ENCODE measurements at regions not wholly inside any gene's neighbourhood (a gene's known extent, or its start where the extent isn't known, plus 50 kb on each side); places are given as distances from the start of the nearest gene placed in this dataset.

DNA sequence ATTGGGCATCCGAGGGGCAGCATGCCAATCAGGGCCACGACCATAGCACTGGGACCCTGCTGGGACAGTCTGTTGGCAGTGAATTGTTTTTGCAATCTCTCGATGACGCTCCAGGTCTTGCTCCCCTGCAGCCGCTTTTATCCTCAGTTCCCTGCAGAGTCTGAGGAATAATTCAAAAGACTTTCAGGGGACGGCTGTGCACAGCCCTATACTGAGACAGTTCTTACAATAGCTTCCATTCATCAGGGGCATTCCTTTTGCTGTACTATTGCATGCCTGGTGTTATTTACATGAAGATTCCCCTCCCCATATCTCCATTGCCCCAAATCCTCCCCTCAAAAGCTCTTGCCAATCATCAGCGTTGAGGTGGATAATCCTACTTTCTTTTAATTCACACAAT lies 163.3 kb upstream of the WWC1 start:
- DNase-seq (ENCODE audit: low read depth, low spot score) (no peak), FAIRE-seq (no peak)
- no peaks in the 10 kb centered on the region for H3K79me2 ChIP-seq (ENCODE audit: control insufficient read depth, insufficient read depth, low read length)
- TF ChIP-seq POLR2AphosphoS5 (IDR thresholded peaks at IDR 0.05; ENCODE audit: insufficient read depth, low read depth, low read length) (no peak), GATA2 (IDR thresholded peaks at IDR 0.05; ENCODE audit: insufficient read depth, insufficient read length, low read depth, low read length) (no peak), POLR2A (IDR thresholded peaks at IDR 0.05; ENCODE audit: low read depth, low read length) (no peak), JUN (IDR thresholded peaks at IDR 0.05; ENCODE audit: borderline replicate concordance, insufficient read depth, insufficient read length, low read depth) (no peak), MYC (IDR thresholded peaks at IDR 0.05; ENCODE audit: low read depth, low read length) (no peak), EZH2 (IDR thresholded peaks at IDR 0.05; ENCODE audit: borderline replicate concordance, low read depth, low read length, severe bottlenecking) (no peak), FOS (IDR thresholded peaks at IDR 0.05; ENCODE audit: borderline replicate concordance, insufficient read depth, low read length) (no peak)
- TF ChIP-seq, protein P1, sequence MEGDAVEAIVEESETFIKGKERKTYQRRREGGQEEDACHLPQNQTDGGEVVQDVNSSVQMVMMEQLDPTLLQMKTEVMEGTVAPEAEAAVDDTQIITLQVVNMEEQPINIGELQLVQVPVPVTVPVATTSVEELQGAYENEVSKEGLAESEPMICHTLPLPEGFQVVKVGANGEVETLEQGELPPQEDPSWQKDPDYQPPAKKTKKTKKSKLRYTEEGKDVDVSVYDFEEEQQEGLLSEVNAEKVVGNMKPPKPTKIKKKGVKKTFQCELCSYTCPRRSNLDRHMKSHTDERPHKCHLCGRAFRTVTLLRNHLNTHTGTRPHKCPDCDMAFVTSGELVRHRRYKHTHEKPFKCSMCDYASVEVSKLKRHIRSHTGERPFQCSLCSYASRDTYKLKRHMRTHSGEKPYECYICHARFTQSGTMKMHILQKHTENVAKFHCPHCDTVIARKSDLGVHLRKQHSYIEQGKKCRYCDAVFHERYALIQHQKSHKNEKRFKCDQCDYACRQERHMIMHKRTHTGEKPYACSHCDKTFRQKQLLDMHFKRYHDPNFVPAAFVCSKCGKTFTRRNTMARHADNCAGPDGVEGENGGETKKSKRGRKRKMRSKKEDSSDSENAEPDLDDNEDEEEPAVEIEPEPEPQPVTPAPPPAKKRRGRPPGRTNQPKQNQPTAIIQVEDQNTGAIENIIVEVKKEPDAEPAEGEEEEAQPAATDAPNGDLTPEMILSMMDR (IDR thresholded peaks at IDR 0.05; ENCODE audit: extremely low read depth in 1 of 2, insufficient read depth in 1 of 2, low read depth in 1 of 2, low read length in 2 of 2): no peak
- TF ChIP-seq, protein P2, sequence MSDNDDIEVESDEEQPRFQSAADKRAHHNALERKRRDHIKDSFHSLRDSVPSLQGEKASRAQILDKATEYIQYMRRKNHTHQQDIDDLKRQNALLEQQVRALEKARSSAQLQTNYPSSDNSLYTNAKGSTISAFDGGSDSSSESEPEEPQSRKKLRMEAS (IDR thresholded peaks at IDR 0.05; ENCODE audit: insufficient read depth, insufficient read length): no peak
- no peak overlapping the region for H3K27ac ChIP-seq (ENCODE audit: insufficient read depth, low read depth, low read length)
- CTCF ChIA-PET: no interaction called here
- no peak overlapping the region for H3K4me2 ChIP-seq (ENCODE audit: insufficient read depth, low read length)
- H3K4me1 ChIP-seq (ENCODE audit: control insufficient read depth, extremely low read depth, insufficient read depth, low read length): no peaks in the 10 kb centered on the region
- dilution Hi-C loops (cut with MboI; ENCODE audit: extremely low pct_ligation_motif_present, low sequenced_read_pairs) (no loop called here), intact Hi-C loops (cut with micrococcal nuclease) (no loop called here)
- POLR2A ChIA-PET: no interaction called here
- no peaks in the 10 kb centered on the region for H4K20me1 ChIP-seq (replicated peaks; ENCODE audit: control insufficient read depth, extremely low read depth, insufficient read depth, low read length)
- BruUV-seq (replicated peaks): no TSS peak
- H3K27me3 ChIP-seq (ENCODE audit: control insufficient read depth in 2 of 2, insufficient read depth in 2 of 2, low read length in 2 of 2): no peaks in the 10 kb centered on the region
- no peaks in the 10 kb centered on the region for H3K9me1 ChIP-seq (replicated peaks; ENCODE audit: control insufficient read depth, extremely low read depth, insufficient read depth, low read length)
- H3K9ac ChIP-seq (replicated peaks; ENCODE audit: extremely low read depth, insufficient read depth, low read length): no peak overlapping the region
- H3K9me3 ChIP-seq (replicated peaks; ENCODE audit: control insufficient read depth, insufficient read depth, low read length): no peaks in the 10 kb centered on the region
- H2AFZ ChIP-seq (ENCODE audit: low read depth, low read length): no peak overlapping the region
- H3K36me3 ChIP-seq (ENCODE audit: control insufficient read depth in 2 of 2, extremely low read depth in 1 of 2, insufficient read depth in 2 of 2, low read length in 2 of 2): no peaks in the 10 kb centered on the region
- H3K4me3 ChIP-seq (replicated peaks in 1 of 3; ENCODE audit: insufficient read depth in 1 of 3, low read depth in 1 of 3, low read length in 3 of 3): no peak overlapping the region

Data from endothelial cell of umbilical vein (primary cell).